ENCODE measurements at regions not wholly inside any gene's neighbourhood (a gene's known extent, or its start where the extent isn't known, plus 50 kb on each side); places are given as distances from the start of the nearest gene placed in this dataset.

DNA sequence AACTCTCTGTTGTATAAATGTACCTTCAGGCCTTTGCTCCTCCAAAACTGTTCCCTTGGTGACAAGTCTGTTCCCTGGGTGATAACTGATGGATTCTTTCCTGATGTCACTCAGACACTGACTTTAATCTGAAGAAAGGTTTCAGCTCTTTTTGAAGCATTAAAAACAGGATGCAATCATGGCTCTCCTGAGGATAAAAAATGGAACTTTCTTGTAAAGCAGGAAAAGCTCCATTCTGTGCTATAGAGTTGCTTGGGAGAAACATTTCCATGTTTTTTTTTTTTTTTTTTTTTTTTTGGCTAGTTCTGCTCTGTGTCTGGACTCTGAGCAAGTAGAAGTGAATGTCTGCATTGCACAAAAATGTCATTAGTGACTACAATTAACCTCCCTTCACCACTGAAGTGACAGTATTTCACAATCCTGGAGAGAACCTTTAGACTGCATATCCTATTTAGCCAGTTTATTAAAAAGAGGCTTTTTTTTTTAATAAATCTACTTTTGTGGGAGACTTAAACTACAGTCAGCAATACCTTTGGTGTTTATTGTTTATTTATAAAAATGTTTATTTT lies 101.7 kb upstream of the PRMT6 start:
- DNase-seq, result no peak
- Histone ChIP-seq H3K27me3 (replicated peaks; ENCODE audit: insufficient read depth, low read length) (no peaks in the 10 kb centered on the region), H3K4me1 (ENCODE audit: low read length) (no peaks in the 10 kb centered on the region), H3K9me2 (replicated peaks; ENCODE audit: insufficient read depth, low read length) (no peaks in the 10 kb centered on the region), H3K36me3 (replicated peaks; ENCODE audit: insufficient read depth, low read length) (no peaks in the 10 kb centered on the region), H3K27ac (ENCODE audit: low read length) (no peak overlapping the region), H3K9ac (ENCODE audit: low read length) (no peak overlapping the region), H3K4me2 (ENCODE audit: low read depth, low read length) (no peak overlapping the region), H4K20me1 (ENCODE audit: insufficient read depth, low read length) (no peaks in the 10 kb centered on the region), H2AFZ (ENCODE audit: low read length) (no peak overlapping the region), H3F3A (ENCODE audit: insufficient read depth, low read length) (no peaks in the 10 kb centered on the region), H3K4me3 (ENCODE audit: low read length) (no peak overlapping the region), H3K9me3 (replicated peaks; ENCODE audit: insufficient read depth, low read length) (no peaks in the 10 kb centered on the region), H3K79me2 (ENCODE audit: low read length) (no peaks in the 10 kb centered on the region)
- TF ChIP-seq, protein P1, sequence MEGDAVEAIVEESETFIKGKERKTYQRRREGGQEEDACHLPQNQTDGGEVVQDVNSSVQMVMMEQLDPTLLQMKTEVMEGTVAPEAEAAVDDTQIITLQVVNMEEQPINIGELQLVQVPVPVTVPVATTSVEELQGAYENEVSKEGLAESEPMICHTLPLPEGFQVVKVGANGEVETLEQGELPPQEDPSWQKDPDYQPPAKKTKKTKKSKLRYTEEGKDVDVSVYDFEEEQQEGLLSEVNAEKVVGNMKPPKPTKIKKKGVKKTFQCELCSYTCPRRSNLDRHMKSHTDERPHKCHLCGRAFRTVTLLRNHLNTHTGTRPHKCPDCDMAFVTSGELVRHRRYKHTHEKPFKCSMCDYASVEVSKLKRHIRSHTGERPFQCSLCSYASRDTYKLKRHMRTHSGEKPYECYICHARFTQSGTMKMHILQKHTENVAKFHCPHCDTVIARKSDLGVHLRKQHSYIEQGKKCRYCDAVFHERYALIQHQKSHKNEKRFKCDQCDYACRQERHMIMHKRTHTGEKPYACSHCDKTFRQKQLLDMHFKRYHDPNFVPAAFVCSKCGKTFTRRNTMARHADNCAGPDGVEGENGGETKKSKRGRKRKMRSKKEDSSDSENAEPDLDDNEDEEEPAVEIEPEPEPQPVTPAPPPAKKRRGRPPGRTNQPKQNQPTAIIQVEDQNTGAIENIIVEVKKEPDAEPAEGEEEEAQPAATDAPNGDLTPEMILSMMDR (IDR thresholded peaks at IDR 0.05; ENCODE audit: low read length), result no peak
- TF ChIP-seq EZH2 (optimal IDR thresholded peaks at IDR 0.05; ENCODE audit: low read depth, low read length) (no peak), EZH2phosphoT487 (IDR thresholded peaks at IDR 0.05; ENCODE audit: low read length) (no peak)

DNA sequence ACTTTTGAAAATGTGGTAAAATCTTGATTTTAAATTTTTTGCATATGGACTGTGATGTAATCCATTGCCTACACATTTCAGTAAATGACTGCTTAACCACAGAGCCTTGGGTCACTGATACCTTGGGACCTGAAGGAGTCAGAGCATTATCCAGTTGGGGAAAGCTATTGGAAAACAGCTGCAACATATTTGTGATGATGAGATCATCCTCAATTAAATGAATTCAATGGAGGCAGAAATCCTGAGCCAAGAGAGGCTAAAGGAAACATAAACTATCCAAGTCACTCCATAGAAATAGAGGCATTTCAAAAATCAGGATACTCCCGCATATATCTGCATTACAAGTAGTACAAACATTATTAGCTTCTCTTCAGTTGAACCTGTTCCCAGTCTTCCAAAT lies 99.8 kb upstream of the PRMT6 start:
- Histone ChIP-seq H3F3A (ENCODE audit: insufficient read depth, low read length) (no peaks in the 10 kb centered on the region), H3K4me3 (ENCODE audit: low read length) (no peak overlapping the region), H3K4me2 (ENCODE audit: low read depth, low read length) (no peak overlapping the region), H3K27ac (ENCODE audit: low read length) (no peak overlapping the region), H4K20me1 (ENCODE audit: insufficient read depth, low read length) (no peaks in the 10 kb centered on the region), H2AFZ (ENCODE audit: low read length) (no peak overlapping the region), H3K27me3 (replicated peaks; ENCODE audit: insufficient read depth, low read length) (no peaks in the 10 kb centered on the region), H3K9me2 (replicated peaks; ENCODE audit: insufficient read depth, low read length) (no peaks in the 10 kb centered on the region), H3K36me3 (replicated peaks; ENCODE audit: insufficient read depth, low read length) (no peaks in the 10 kb centered on the region), H3K4me1 (ENCODE audit: low read length) (no peaks in the 10 kb centered on the region), H3K79me2 (ENCODE audit: low read length) (no peaks in the 10 kb centered on the region), H3K9ac (ENCODE audit: low read length) (no peak overlapping the region), H3K9me3 (replicated peaks; ENCODE audit: insufficient read depth, low read length) (no peaks in the 10 kb centered on the region)
- TF ChIP-seq EZH2 (optimal IDR thresholded peaks at IDR 0.05; ENCODE audit: low read depth, low read length), result no peak
- TF ChIP-seq EZH2phosphoT487 (IDR thresholded peaks at IDR 0.05; ENCODE audit: low read length), result no peak
- TF ChIP-seq, protein P1 (IDR thresholded peaks at IDR 0.05; ENCODE audit: low read length), result no peak
- DNase-seq, result no peak

DNA sequence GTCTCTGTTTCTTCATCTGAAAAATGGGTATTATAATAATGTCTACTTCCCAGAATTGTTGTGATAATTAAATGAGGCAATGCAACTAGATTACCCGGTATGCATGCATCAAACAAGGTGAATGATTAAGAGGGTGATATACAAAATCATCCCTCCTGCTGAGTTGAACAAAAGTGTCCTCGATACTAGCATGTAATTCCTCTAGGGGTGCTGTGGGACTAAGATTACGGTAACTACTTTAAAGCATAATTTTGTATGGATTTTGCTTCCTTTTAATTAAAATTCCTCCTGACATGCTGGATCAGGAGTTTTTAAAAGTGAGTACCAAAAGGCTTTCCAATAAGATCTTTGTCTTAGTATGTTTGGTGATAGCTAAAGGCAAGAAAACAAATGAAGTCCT lies 98.7 kb upstream of the PRMT6 start:
- H2AFZ ChIP-seq (ENCODE audit: low read length), result no peak overlapping the region
- DNase-seq, result no peak
- no peaks in the 10 kb centered on the region for H3F3A ChIP-seq (ENCODE audit: insufficient read depth, low read length)
- no peak overlapping the region for H3K4me2 ChIP-seq (ENCODE audit: low read depth, low read length)
- H3K9me2 ChIP-seq (replicated peaks; ENCODE audit: insufficient read depth, low read length), result no peaks in the 10 kb centered on the region
- no peak overlapping the region for H3K9ac ChIP-seq (ENCODE audit: low read length)
- H3K27me3 ChIP-seq (replicated peaks; ENCODE audit: insufficient read depth, low read length), result no peaks in the 10 kb centered on the region
- H3K9me3 ChIP-seq (replicated peaks; ENCODE audit: insufficient read depth, low read length), result no peaks in the 10 kb centered on the region
- no peaks in the 10 kb centered on the region for H3K36me3 ChIP-seq (replicated peaks; ENCODE audit: insufficient read depth, low read length)
- H3K79me2 ChIP-seq (ENCODE audit: low read length), result no peaks in the 10 kb centered on the region
- H3K4me3 ChIP-seq (ENCODE audit: low read length), result no peak overlapping the region
- H3K4me1 ChIP-seq (ENCODE audit: low read length), result no peaks in the 10 kb centered on the region
- TF ChIP-seq, protein P1 (IDR thresholded peaks at IDR 0.05; ENCODE audit: low read length), result no peak
- no peak for TF ChIP-seq EZH2phosphoT487 (IDR thresholded peaks at IDR 0.05; ENCODE audit: low read length)
- TF ChIP-seq EZH2 (optimal IDR thresholded peaks at IDR 0.05; ENCODE audit: low read depth, low read length), result no peak
- H4K20me1 ChIP-seq (ENCODE audit: insufficient read depth, low read length), result no peaks in the 10 kb centered on the region
- H3K27ac ChIP-seq (ENCODE audit: low read length), result no peak overlapping the region

Data from MM.1S (cell line).